ENCODE measurements at regions not wholly inside any gene's neighbourhood (a gene's known extent, or its start where the extent isn't known, plus 50 kb on each side); places are given as distances from the start of the nearest gene placed in this dataset.

DNA sequence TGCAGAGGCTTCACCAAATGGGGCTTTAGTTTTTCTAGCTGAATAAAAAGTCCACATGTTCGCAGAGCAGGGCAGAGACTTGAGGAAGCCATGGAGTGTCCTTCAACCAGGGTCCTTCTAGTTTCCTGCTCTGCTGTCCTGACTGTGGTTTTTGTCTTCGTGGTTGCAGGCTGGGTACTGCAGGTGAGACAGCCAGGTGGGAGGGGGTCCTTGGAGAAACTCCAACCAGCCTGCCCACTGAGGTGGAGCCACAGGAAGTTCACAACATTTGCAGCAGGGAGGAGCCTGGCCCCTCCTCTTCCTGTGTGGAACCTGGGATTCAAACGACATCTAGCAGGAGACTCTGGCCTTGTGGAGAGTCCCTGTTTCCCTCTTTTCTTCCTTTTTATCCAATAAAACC, 68.8 kb upstream of the MYLIP start:
- DNase-seq (ENCODE audit: low spot score), result no peak
- ATAC-seq (ENCODE audit: low FRiP score), result no peak
- TF ChIP-seq, protein P1, sequence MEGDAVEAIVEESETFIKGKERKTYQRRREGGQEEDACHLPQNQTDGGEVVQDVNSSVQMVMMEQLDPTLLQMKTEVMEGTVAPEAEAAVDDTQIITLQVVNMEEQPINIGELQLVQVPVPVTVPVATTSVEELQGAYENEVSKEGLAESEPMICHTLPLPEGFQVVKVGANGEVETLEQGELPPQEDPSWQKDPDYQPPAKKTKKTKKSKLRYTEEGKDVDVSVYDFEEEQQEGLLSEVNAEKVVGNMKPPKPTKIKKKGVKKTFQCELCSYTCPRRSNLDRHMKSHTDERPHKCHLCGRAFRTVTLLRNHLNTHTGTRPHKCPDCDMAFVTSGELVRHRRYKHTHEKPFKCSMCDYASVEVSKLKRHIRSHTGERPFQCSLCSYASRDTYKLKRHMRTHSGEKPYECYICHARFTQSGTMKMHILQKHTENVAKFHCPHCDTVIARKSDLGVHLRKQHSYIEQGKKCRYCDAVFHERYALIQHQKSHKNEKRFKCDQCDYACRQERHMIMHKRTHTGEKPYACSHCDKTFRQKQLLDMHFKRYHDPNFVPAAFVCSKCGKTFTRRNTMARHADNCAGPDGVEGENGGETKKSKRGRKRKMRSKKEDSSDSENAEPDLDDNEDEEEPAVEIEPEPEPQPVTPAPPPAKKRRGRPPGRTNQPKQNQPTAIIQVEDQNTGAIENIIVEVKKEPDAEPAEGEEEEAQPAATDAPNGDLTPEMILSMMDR (IDR thresholded peaks at IDR 0.05), result no peak

DNA sequence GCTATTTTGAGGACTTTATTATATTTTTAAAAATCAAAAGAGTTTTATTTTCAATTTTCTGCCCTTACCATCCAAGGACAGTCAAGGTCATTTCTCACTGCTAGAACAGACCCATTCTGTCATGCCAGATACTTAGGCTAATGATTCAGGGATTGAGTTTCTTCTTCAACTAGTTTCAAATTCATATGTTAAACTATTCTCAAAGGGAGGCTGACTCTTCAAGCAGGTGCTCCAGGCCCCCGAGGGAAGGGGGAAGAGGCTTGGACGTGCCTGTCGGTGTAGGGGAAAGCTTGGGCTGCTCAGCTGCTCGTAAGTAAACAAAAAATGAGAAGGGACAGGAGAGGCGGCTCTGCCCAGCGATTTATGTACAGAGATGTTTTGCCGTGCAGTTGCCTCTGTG, 69.4 kb upstream of the MYLIP start:
- ATAC-seq (ENCODE audit: low FRiP score) (no peak), DNase-seq (ENCODE audit: low spot score) (no peak)
- TF ChIP-seq, protein P1 (IDR thresholded peaks at IDR 0.05), result no peak

DNA sequence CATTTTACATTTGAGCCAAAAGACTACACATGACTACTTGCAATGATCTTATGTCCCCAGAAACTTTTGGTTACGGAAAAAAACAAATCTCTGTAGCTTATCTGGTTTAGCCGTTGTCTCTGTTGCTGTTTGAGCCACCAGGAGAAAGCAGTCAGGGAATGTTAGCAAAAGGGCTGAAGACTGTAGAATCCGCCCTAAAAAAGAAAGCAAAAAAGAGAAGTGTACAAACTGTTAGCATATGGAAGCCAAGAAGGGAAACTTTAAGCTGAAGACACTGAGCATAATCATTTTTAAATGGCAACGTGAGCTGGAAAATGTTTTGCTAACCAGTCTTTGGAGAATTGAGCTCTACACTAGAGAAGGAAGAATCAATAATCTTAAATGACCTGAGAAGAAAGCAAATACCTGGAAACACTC, 69.9 kb upstream of the MYLIP start:
- DNase-seq (ENCODE audit: low spot score) (no peak), ATAC-seq (ENCODE audit: low FRiP score) (no peak)
- TF ChIP-seq, protein P1 (IDR thresholded peaks at IDR 0.05), result no peak

DNA sequence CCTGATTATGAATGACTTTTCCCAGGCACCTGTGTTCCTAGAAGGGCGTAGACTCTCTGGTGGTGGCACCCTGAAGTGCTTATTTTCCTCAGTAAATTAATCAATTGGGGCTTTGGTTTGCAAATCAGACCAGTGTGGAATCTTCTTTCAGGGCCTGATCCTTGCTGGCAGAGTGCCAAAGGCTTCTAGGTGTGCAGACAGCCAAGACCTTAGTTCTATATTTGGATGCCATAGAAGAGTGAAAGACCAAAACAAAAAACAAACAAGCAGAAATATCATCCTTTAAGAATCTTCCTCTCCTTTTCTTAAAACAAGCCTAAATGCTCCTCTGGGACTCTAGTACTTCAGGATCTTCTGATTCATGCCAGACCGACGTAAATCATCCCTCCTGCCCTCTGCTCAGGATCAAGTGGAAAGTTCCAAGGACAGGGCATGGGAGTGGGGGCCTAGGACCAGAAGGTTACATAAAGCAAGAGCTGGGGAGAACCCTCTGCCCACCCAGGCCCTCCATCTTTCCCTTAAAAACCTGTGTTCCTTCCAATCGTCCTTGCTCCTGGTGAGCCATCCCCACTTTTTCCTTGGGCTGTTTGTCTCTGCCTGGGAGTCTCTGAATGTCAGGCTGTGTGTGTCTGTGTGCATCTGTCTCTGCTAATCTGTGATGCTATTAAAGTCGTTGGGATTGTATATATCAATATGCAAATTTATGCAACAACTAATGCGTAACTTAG, 70.5 kb upstream of the MYLIP start:
- no peak for DNase-seq (ENCODE audit: low spot score)
- no peak for ATAC-seq (ENCODE audit: low FRiP score)
- TF ChIP-seq, protein P1 (IDR thresholded peaks at IDR 0.05), result no peak

DNA sequence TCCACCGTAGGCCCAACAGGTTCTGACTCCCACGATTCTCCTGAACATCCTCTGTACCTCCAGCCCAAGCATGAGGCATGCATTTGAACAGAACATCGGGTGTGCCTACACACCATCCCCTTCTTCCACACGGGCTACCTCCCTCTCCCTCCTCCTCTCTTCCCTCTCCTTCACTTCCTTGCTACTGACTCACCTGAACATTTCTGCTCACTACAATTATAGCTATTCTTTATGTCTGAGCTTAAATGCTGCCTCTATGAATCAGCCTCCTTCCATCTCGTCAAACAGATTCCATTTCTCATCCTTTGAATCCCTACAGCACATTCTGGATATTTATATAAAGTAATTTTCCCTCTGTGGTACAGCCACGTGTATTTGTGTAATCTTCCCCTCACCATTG, 71.4 kb upstream of the MYLIP start:
- no peak for ATAC-seq (ENCODE audit: low FRiP score)
- DNase-seq (ENCODE audit: low spot score), result no peak
- TF ChIP-seq, protein P1 (IDR thresholded peaks at IDR 0.05), result no peak

DNA sequence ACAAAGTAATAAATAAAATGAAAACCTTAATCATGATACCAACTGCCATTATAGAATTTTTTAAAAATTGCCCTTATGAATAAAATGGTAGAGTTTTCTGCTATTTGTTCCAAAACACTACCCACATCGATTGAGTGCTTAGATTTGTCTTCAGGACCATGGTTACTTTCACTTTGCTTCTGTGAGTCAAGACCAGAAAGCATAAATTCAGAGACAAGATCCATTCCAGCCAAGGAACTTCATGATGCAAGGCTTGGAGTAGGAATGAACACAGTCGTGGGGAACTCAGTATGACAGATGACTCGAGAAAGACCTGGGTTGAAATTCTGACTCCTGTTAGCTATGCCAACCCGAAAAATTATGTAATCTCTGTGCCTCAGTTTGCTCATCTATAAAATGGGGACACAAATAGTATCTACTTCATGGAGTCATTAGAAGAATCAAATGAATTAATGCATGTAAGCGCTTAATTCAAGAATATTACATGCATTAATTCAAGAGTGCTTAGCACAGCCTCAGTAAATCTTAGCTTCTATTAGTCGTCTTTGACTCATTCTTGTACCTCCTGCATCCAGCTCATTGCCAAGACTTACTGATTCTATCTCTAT, 72.5 kb upstream of the MYLIP start:
- TF ChIP-seq, protein P1 (IDR thresholded peaks at IDR 0.05), result no peak
- ATAC-seq (ENCODE audit: low FRiP score), result no peak
- DNase-seq (ENCODE audit: low spot score), result no peak

DNA sequence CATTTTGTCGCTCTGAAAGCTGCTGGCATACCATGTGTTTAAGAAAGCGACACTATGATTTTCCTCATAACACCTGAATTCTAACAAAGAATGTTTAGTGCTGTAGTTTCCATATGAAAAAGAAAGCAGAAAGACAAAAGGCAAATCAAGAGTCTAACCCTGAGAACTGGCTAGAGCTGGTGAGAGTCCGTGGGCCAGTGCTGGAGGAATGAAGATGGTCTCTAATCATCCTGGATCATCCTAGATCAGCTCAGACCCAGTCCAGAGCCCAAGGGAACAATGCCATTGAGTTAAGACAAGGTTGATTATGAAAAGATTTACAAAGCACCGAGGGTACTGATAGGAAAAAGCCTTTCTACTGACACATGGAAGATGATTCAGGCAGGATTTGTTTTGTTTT, 73.0 kb upstream of the MYLIP start:
- ATAC-seq (ENCODE audit: low FRiP score), result no peak

More for the DNA sequence above, 73.0 kb upstream of the MYLIP start:
- TF ChIP-seq, protein P1 (IDR thresholded peaks at IDR 0.05), result no peak
- DNase-seq (ENCODE audit: low spot score), result no peak
